CD14-positive monocyte (primary cell): ENCODE measurements at regions not wholly inside any gene's neighbourhood (a gene's known extent, or its start where the extent isn't known, plus 50 kb on each side); places are given as distances from the start of the nearest gene placed in this dataset.

Source experiments
- DNase-seq, 3 donors: peaks; one replicate each; pipeline ENCODE4 v3.0.0-alpha.2; 2011 to 2022
- H2AFZ ChIP-seq: 2 replicates; pipeline ENCODE4 v1.6.0; 2012; ENCODE audit warnings: mild to moderate bottlenecking, low read depth, low read length, inconsistent platforms; ENCODE audit not compliant: insufficient read depth, poor library complexity, severe bottlenecking
- H3K27ac ChIP-seq, 2 donors: 1 replicate in 1 of 2; 2 replicates in 1 of 2; pipeline ENCODE4 v1.5.1; 2012 to 2013; ENCODE audit warnings: low read length in 2 of 2, control low read depth in 1 of 2, inconsistent platforms in 1 of 2, low read depth in 1 of 2, mild to moderate bottlenecking in 1 of 2
- H3K27me3 ChIP-seq, 2 donors: one replicate each; pipeline versions ENCODE4 v1.6.0 to v1.6.1; 2011 to 2013; ENCODE audit warnings: low read length in 2 of 2; ENCODE audit not compliant: control insufficient read depth in 2 of 2, insufficient read depth in 2 of 2
- H3K36me3 ChIP-seq, 2 donors: replicated peaks in 1 of 2; 1 replicate in 1 of 2; 2 replicates in 1 of 2; pipeline versions ENCODE4 v1.5.1 to v1.6.1; 2012 to 2013; ENCODE audit warnings: low read length in 2 of 2, control low read depth in 1 of 2, inconsistent platforms in 1 of 2, mild to moderate bottlenecking in 1 of 2; ENCODE audit not compliant: insufficient read depth in 2 of 2, control insufficient read depth in 1 of 2
- H3K4me1 ChIP-seq, 2 donors: 1 replicate in 1 of 2; 2 replicates in 1 of 2; pipeline versions ENCODE4 v1.5.1 to v1.6.1; 2012 to 2013; ENCODE audit warnings: low read length in 2 of 2, control low read depth in 1 of 2, inconsistent platforms in 1 of 2, mild to moderate bottlenecking in 1 of 2, moderate library complexity in 1 of 2; ENCODE audit not compliant: insufficient read depth in 2 of 2, control insufficient read depth in 1 of 2
- H3K4me2 ChIP-seq: replicated peaks from 2 replicates; pipeline ENCODE3; 2012; ENCODE audit warnings: low read length, moderate library complexity, mild to moderate bottlenecking; ENCODE audit not compliant: poor library complexity, severe bottlenecking; ENCODE audit errors: extremely low read depth
- H3K4me3 ChIP-seq, 3 experiments: fragments of 200-600 bp in 1 of 3; sonication (generic) in 1 of 3; replicated peaks in 1 of 3; 1 replicate in 2 of 3; 2 replicates in 1 of 3; pipeline ENCODE4 v1.5.1; 2011 to 2013; ENCODE audit warnings: low read length in 3 of 3, mild to moderate bottlenecking in 3 of 3, control low read depth in 2 of 3, low read depth in 2 of 3, inconsistent platforms in 1 of 3, moderate library complexity in 1 of 3
- H3K79me2 ChIP-seq: 2 replicates; pipeline ENCODE4 v1.6.0; 2012; ENCODE audit warnings: mild to moderate bottlenecking, control low read depth, inconsistent platforms, low read length, moderate library complexity; ENCODE audit not compliant: insufficient read depth
- H3K9ac ChIP-seq: 2 replicates; pipeline ENCODE4 v1.6.0; 2017; ENCODE audit warnings: low read length, mild to moderate bottlenecking; ENCODE audit not compliant: insufficient read depth, poor library complexity, severe bottlenecking
- H3K9me3 ChIP-seq, 2 donors: replicated peaks in 1 of 2; 1 replicate in 1 of 2; 2 replicates in 1 of 2; pipeline versions ENCODE4 v1.5.1 to v1.6.1; 2012 to 2013; ENCODE audit warnings: low read length in 2 of 2, control low read depth in 1 of 2; ENCODE audit not compliant: control insufficient read depth in 1 of 2, insufficient read depth in 1 of 2
- H4K20me1 ChIP-seq: 2 replicates; pipeline ENCODE4 v1.6.0; 2012; ENCODE audit warnings: mild to moderate bottlenecking, low read length, control low read depth, moderate library complexity; ENCODE audit not compliant: insufficient read depth
- H3K27ac Mint-ChIP-seq, 7 donors: one replicate each; pipeline ENCODE4 v1.8.0; 2020; ENCODE audit warnings: mild to moderate bottlenecking in 7 of 7, mixed read lengths in 7 of 7, moderate library complexity in 6 of 7, inconsistent platforms in 2 of 7
- H3K27me3 Mint-ChIP-seq, 3 donors: one replicate each; pipeline ENCODE4 v1.8.0; 2021 to 2022; ENCODE audit warnings: low read depth in 3 of 3, mild to moderate bottlenecking in 3 of 3, mixed read lengths in 3 of 3, moderate library complexity in 3 of 3, inconsistent platforms in 1 of 3
- H3K36me3 Mint-ChIP-seq, 2 donors: one replicate each; pipeline ENCODE4 v1.8.0; 2020; ENCODE audit warnings: mixed read lengths in 2 of 2, inconsistent platforms in 1 of 2, mild to moderate bottlenecking in 1 of 2
- H3K4me1 Mint-ChIP-seq: one replicate; pipeline ENCODE4 v1.8.0; 2020; ENCODE audit warnings: mild to moderate bottlenecking, mixed read lengths
- H3K4me3 Mint-ChIP-seq, 2 donors: one replicate each; pipeline ENCODE4 v1.8.0; 2020; ENCODE audit warnings: mild to moderate bottlenecking in 2 of 2, mixed read lengths in 2 of 2, moderate library complexity in 1 of 2
- H3K9me3 Mint-ChIP-seq, 7 donors: one replicate each; pipeline ENCODE4 v1.8.0; 2020 to 2022; ENCODE audit warnings: mixed read lengths in 7 of 7, mild to moderate bottlenecking in 6 of 7, moderate library complexity in 6 of 7, inconsistent platforms in 2 of 7
- CTCF ChIP-seq: fragments of 200-600 bp; IDR thresholded peaks from one replicate; pipeline ENCODE4 v1.8.0; 2022; ENCODE audit warnings: antibody characterized with exemption, mild to moderate bottlenecking
- WGBS: methylation state at CpG from one replicate; pipeline ENCODE4 v1.1.5; 2013; ENCODE audit warnings: missing lambda C conversion rate; ENCODE audit not compliant: insufficient coverage; 5-methylcytosine and 5-hydroxymethylcytosine counted together
- intact Hi-C, 2 donors: fragments of 100-400 bp; cut with micrococcal nuclease; formaldehyde crosslinking; loops; one replicate each; pipeline versions ENCODE4 v1.15.0 to v1.15.1; 2023

DNA sequence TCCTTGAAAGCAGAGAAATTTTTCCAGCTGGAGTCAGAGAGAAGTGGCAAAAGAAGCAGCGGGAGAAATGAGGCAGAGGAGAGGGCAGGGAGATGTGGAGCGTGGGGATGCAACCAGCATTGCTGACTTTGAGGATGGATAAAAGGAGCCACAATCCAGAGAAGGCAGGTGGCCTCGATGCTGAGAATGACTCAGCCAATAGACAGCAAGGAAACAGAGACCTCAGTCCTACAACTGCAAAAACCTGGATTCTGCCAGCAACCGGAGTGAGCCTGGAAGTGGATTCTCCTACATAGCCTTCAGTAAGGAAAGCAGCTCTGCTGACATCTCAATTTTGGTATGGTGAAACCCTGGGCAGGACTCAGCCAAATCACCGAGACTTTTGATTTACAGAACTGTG lies 128.9 kb upstream of the ATP1B1 start:
- H3K27ac Mint-ChIP-seq, result no peak overlapping the region
- Histone ChIP-seq H3K9me3 (no peaks in the 10 kb centered on the region), H3K4me3 (no peak overlapping the region), H3K27ac (no peak overlapping the region), H3K4me1 (no peaks in the 10 kb centered on the region), H3K79me2 (no peaks in the 10 kb centered on the region), H2AFZ (no peak overlapping the region), H3K36me3 (no peaks in the 10 kb centered on the region), H3K9ac (no peak overlapping the region), H3K27me3 (no peaks in the 10 kb centered on the region), H3K4me2 (no peak overlapping the region), H4K20me1 (no peaks in the 10 kb centered on the region)
- no peaks in the 10 kb centered on the region for H3K36me3 Mint-ChIP-seq
- WGBS, result 83% methylated on average over 3 of the region's 5 CpGs
- no peak for DNase-seq
- TF ChIP-seq CTCF, result no peak
- intact Hi-C loops, result no loop called here
- no peaks in the 10 kb centered on the region for H3K4me1 Mint-ChIP-seq
- peaks cover 0 to 3% (median 2%) of the 10 kb centered on the region in 7 donors for H3K9me3 Mint-ChIP-seq
- no peak overlapping the region for H3K4me3 Mint-ChIP-seq
- peaks cover 0 to 2% (median 0%) of the 10 kb centered on the region in 3 donors for H3K27me3 Mint-ChIP-seq

DNA sequence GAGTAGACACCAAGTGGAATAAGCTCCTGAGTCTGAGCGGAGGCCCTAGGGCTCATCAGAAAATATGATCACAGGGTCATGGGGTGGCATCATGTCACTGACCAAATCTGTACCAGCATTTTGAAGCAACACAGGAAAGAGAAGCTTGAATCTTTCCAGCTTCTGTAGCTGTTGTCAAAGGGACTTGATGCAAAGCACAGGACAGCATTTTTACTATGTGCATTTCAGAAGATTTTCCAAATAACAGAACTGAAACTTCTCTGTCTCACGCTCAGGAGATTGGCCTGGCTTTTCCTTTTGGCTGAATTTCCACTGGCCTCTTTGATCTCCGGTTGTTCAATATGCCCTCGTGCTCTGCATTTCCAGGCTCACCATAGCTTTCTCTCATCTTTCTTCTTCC lies 127.2 kb upstream of the ATP1B1 start:
- H3K27ac Mint-ChIP-seq, result no peak overlapping the region
- H3K27me3 Mint-ChIP-seq, result peaks cover 0 to 2% (median 0%) of the 10 kb centered on the region in 3 donors
- intact Hi-C loops, result no loop called here
- Histone ChIP-seq H3K4me1 (no peaks in the 10 kb centered on the region), H3K79me2 (no peaks in the 10 kb centered on the region), H3K36me3 (no peaks in the 10 kb centered on the region), H4K20me1 (no peaks in the 10 kb centered on the region), H3K27ac (no peak overlapping the region), H3K4me2 (no peak overlapping the region), H3K27me3 (no peaks in the 10 kb centered on the region), H3K9ac (no peak overlapping the region), H3K4me3 (no peak overlapping the region), H2AFZ (no peak overlapping the region), H3K9me3 (no peaks in the 10 kb centered on the region)
- no peak overlapping the region for H3K4me3 Mint-ChIP-seq
- 47% methylated on average over 4 of the region's 4 CpGs for WGBS
- TF ChIP-seq CTCF, result no peak
- no peaks in the 10 kb centered on the region for H3K36me3 Mint-ChIP-seq
- peaks cover 0 to 3% (median 2%) of the 10 kb centered on the region in 7 donors for H3K9me3 Mint-ChIP-seq
- peak in 2 of 3 donors; percentile 2 to 8 for DNase-seq
- H3K4me1 Mint-ChIP-seq, result no peaks in the 10 kb centered on the region
